Caco-2 (cell line): ENCODE measurements at regions not wholly inside any gene's neighbourhood (a gene's known extent, or its start where the extent isn't known, plus 50 kb on each side); places are given as distances from the start of the nearest gene placed in this dataset.

Source experiments
- BruUV-seq: library from RNA; stranded (reverse); fragments of 400-500 nt; replicated peaks from 2 replicates; lab custom pipeline; 2021; lab: Mats Ljungman, UMichigan
- CTCF ChIA-PET: fragments of 300-600 bp; sonication (Branson Sonifier 250); formaldehyde crosslinking; loops from one replicate; lab custom pipeline; 2022; ENCODE audit warnings: antibody characterized with exemption; lab: Charles Lee
- POLR2A ChIA-PET: fragments of 300-600 bp; sonication (Branson Sonifier 250); formaldehyde crosslinking; loops from one replicate; lab custom pipeline; 2022; ENCODE audit warnings: antibody characterized with exemption; lab: Charles Lee
- DNase-seq, 2 experiments: peaks; one replicate each; pipeline versions ENCODE4 v3.0.0 to v3.0.0-alpha.2; 2020 to 2022
- H3K27me3 ChIP-seq: replicated peaks from 2 replicates; pipeline ENCODE4 v1.6.0; 2011; ENCODE audit warnings: low read length; ENCODE audit not compliant: control insufficient read depth, insufficient read depth
- H3K36me3 ChIP-seq: 2 replicates; pipeline ENCODE4 v1.5.1; 2011; ENCODE audit warnings: low read length; ENCODE audit not compliant: control insufficient read depth, insufficient read depth
- H3K4me1 ChIP-seq: fragments of 250-450 bp; sonication (Bioruptor Pico); 2 replicates; pipeline ENCODE4 v1.5.1; 2020; ENCODE audit warnings: mild to moderate bottlenecking
- H3K4me3 ChIP-seq: 2 replicates; pipeline ENCODE4 v1.5.1; 2011; ENCODE audit warnings: low read depth, mild to moderate bottlenecking, control low read depth, low read length
- H3K9me3 ChIP-seq: fragments of 250-450 bp; sonication (Bioruptor Pico); 2 replicates; pipeline ENCODE4 v1.5.1; 2020; ENCODE audit warnings: mild to moderate bottlenecking, moderate library complexity
- H3K27ac Mint-ChIP-seq: one replicate; pipeline ENCODE4 v1.8.0; 2022; ENCODE audit warnings: mixed read lengths; ENCODE audit not compliant: unreplicated experiment
- H3K27me3 Mint-ChIP-seq: one replicate; pipeline ENCODE4 v1.8.0; 2022; ENCODE audit warnings: mixed read lengths; ENCODE audit not compliant: insufficient read depth, unreplicated experiment
- H3K36me3 Mint-ChIP-seq: one replicate; pipeline ENCODE4 v1.8.0; 2022; ENCODE audit warnings: mild to moderate bottlenecking, mixed read lengths; ENCODE audit not compliant: insufficient read depth, unreplicated experiment
- H3K4me1 Mint-ChIP-seq: one replicate; pipeline ENCODE4 v1.8.0; 2022; ENCODE audit warnings: low read depth, mixed read lengths; ENCODE audit not compliant: unreplicated experiment
- H3K4me3 Mint-ChIP-seq: one replicate; pipeline ENCODE4 v1.8.0; 2022; ENCODE audit warnings: mild to moderate bottlenecking, moderate library complexity, mixed read lengths; ENCODE audit not compliant: unreplicated experiment
- H3K9me3 Mint-ChIP-seq: one replicate; pipeline ENCODE4 v1.8.0; 2022; ENCODE audit warnings: mixed read lengths; ENCODE audit not compliant: unreplicated experiment
- intact Hi-C: fragments of 100-400 bp; cut with micrococcal nuclease; formaldehyde crosslinking; loops from one replicate; pipeline ENCODE4 v1.10.0; 2022; ENCODE audit not compliant: unreplicated experiment
- TF ChIP-seq, protein P1 (sequence below), 2 experiments: fragments of 200-600 bp in 1 of 2; IDR thresholded peaks; 1 replicate in 1 of 2; 2 replicates in 1 of 2; pipeline versions ENCODE4 v1.5.1 to v1.8.0; 2011 to 2022; ENCODE audit warnings: antibody characterized with exemption in 1 of 2, control low read depth in 1 of 2, inconsistent platforms in 1 of 2, low read depth in 1 of 2, low read length in 1 of 2, mild to moderate bottlenecking in 1 of 2, moderate library complexity in 1 of 2; ENCODE audit not compliant: insufficient read depth in 1 of 2, severe bottlenecking in 1 of 2, unreplicated experiment in 1 of 2

DNA sequence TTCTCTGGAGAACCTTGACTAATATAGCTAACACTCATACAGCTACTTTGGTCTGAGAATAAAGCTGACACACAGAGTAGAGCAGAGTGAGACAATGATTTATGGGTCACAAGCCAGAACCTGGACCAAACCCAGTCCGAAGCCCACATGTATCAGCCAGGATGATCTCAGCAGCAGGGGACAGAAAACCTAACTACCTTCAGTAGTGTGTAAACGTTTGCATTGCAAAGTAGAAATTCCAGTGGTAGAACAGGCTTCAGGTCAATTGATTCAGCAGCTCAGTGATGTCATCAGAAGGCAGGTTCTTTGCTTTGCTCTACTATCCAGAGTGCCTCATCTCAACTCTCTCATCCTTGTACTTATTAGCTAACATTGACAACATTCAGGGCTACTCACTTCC is 62.5 kb upstream of the PALS2 start:
- ChIA-PET POLR2A (no interaction called here), CTCF (interaction anchor here (0.6 kb wide), 1 partner anchor 35 kb away, joined by 4 read pairs; no protein-coding TSS in a partner anchor)
- Mint-ChIP-seq H3K4me1 (peaks cover 44% of the 10 kb centered on the region), H3K9me3 (peaks cover 22% of the 10 kb centered on the region), H3K4me3 (no peak overlapping the region), H3K27me3 (no peaks in the 10 kb centered on the region), H3K36me3 (no peaks in the 10 kb centered on the region), H3K27ac (peak overlapping the region; percentile 83)
- H3K4me1 ChIP-seq: peaks cover 52% of the 10 kb centered on the region
- peak in 1 of 2 experiments; percentile 47 for DNase-seq
- intact Hi-C loops: no loop called here
- H3K36me3 ChIP-seq: no peaks in the 10 kb centered on the region
- no peaks in the 10 kb centered on the region for H3K27me3 ChIP-seq
- no peak overlapping the region for H3K4me3 ChIP-seq
- BruUV-seq: no TSS peak
- TF ChIP-seq, protein P1, sequence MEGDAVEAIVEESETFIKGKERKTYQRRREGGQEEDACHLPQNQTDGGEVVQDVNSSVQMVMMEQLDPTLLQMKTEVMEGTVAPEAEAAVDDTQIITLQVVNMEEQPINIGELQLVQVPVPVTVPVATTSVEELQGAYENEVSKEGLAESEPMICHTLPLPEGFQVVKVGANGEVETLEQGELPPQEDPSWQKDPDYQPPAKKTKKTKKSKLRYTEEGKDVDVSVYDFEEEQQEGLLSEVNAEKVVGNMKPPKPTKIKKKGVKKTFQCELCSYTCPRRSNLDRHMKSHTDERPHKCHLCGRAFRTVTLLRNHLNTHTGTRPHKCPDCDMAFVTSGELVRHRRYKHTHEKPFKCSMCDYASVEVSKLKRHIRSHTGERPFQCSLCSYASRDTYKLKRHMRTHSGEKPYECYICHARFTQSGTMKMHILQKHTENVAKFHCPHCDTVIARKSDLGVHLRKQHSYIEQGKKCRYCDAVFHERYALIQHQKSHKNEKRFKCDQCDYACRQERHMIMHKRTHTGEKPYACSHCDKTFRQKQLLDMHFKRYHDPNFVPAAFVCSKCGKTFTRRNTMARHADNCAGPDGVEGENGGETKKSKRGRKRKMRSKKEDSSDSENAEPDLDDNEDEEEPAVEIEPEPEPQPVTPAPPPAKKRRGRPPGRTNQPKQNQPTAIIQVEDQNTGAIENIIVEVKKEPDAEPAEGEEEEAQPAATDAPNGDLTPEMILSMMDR (IDR thresholded peaks at IDR 0.05; ENCODE audit: insufficient read depth in 1 of 2, low read depth in 1 of 2, low read length in 1 of 2, severe bottlenecking in 1 of 2, unreplicated experiment in 1 of 2): no peak
- H3K9me3 ChIP-seq: 0 out of 2 replicates have a peak, but pooled peaks cover 5% of the 10 kb centered on the region

- no TSS peak for BruUV-seq
- Mint-ChIP-seq H3K27me3 (no peaks in the 10 kb centered on the region), H3K9me3 (peaks cover 13% of the 10 kb centered on the region), H3K4me3 (no peak overlapping the region), H3K36me3 (no peaks in the 10 kb centered on the region), H3K4me1 (no peaks in the 10 kb centered on the region), H3K27ac (no peak overlapping the region)
- no peaks in the 10 kb centered on the region for H3K27me3 ChIP-seq
- intact Hi-C loops: no loop called here
- no peak overlapping the region for H3K4me3 ChIP-seq
- H3K9me3 ChIP-seq: no peaks in the 10 kb centered on the region; the same call in 1 of the 2 replicates
- DNase-seq: no peak
- ChIA-PET CTCF (no interaction called here), POLR2A (no interaction called here)
- TF ChIP-seq, protein P1 (IDR thresholded peaks at IDR 0.05; ENCODE audit: insufficient read depth in 1 of 2, low read depth in 1 of 2, low read length in 1 of 2, severe bottlenecking in 1 of 2, unreplicated experiment in 1 of 2): no peak
- H3K36me3 ChIP-seq: no peaks in the 10 kb centered on the region
- H3K4me1 ChIP-seq: no peaks in the 10 kb centered on the region
Observed at GRCh38 chr7:24517166-24517565, 56.1 kb upstream of the PALS2 start.

DNA sequence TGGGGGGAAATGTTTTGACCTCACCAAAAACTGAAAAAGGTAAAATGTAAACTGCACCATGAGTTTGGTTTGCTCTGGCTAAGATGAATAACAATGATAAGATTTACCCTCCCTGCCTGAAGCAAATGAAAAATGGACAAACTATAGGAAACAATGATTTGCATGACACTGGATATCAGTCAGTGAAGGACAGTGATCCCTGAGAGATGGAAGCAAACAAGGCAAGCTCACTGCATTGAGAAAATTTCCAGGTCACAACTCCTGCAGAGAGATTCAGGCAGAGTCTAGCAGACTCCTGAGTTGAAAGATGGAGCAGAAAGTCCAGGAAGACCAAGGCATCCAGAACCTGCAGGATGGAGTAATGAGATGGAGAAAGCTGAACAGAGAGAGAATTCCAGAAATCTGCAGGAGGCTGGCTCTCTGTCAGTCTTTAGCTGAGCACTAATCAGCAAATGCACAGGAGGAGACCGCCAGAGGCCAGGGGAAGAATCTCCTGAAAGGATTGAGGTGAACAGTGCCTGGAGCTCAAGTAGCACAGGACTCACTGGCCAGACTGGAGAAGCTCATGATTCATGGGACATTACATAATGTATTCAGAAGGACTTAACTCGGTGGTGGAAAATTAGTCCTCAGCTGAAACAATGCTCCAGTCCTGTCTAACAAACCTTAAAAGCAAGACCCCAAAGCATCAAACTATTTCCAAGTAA is 51.2 kb upstream of the PALS2 start:
- Mint-ChIP-seq H3K36me3 (no peaks in the 10 kb centered on the region), H3K27me3 (peaks cover 10% of the 10 kb centered on the region), H3K27ac (no peak overlapping the region), H3K4me3 (no peak overlapping the region), H3K9me3 (peaks cover 9% of the 10 kb centered on the region), H3K4me1 (no peaks in the 10 kb centered on the region)
- Histone ChIP-seq H3K4me3 (no peak overlapping the region), H3K36me3 (no peaks in the 10 kb centered on the region), H3K9me3 (no peaks in the 10 kb centered on the region), H3K27me3 (no peaks in the 10 kb centered on the region; the same call in 1 of the 2 replicates), H3K4me1 (no peaks in the 10 kb centered on the region)
- ChIA-PET CTCF (no interaction called here), POLR2A (no interaction called here)
- no TSS peak for BruUV-seq
- TF ChIP-seq, protein P1 (IDR thresholded peaks at IDR 0.05; ENCODE audit: insufficient read depth in 1 of 2, low read depth in 1 of 2, low read length in 1 of 2, severe bottlenecking in 1 of 2, unreplicated experiment in 1 of 2): no peak
- no peak for DNase-seq
- intact Hi-C loops: no loop called here
